ENCODE measurements at regions not wholly inside any gene's neighbourhood (a gene's known extent, or its start where the extent isn't known, plus 50 kb on each side); places are given as distances from the start of the nearest gene placed in this dataset.

GRCh38 chr13:44680746-44681355 is 104.7 kb upstream of the TSC22D1 start:
- no peaks in the 10 kb centered on the region for H4K20me1 ChIP-seq (ENCODE audit: insufficient read depth, low read length)
- DNase-seq (no peak), ATAC-seq (ENCODE audit: insufficient read depth, low read depth) (no peak)
- no peaks in the 10 kb centered on the region for H3K27me3 ChIP-seq (ENCODE audit: insufficient read depth, low read length, poor library complexity)
- no peak overlapping the region for H2AFZ ChIP-seq (ENCODE audit: low read depth, low read length)
- H3K9me3 ChIP-seq (ENCODE audit: insufficient read depth, low read length, severe bottlenecking): peaks cover 3% of the 10 kb centered on the region
- H3K9ac ChIP-seq (ENCODE audit: low read depth, low read length): no peak overlapping the region
- TF ChIP-seq CTCF (IDR thresholded peaks at IDR 0.05; ENCODE audit: borderline replicate concordance, extremely low read depth, low read length, poor library complexity, severe bottlenecking) (no peak), EZH2 (IDR thresholded peaks at IDR 0.05; ENCODE audit: borderline replicate concordance, low read depth, low read length, severe bottlenecking) (no peak)
- no peak overlapping the region for H3K4me2 ChIP-seq (ENCODE audit: insufficient read depth, low read length)
- H3K4me1 ChIP-seq (ENCODE audit: insufficient read depth, low read length): peaks cover 6% of the 10 kb centered on the region
- H3K36me3 ChIP-seq (ENCODE audit: insufficient read depth, low read length): no peaks in the 10 kb centered on the region
- no peak overlapping the region for H3K27ac ChIP-seq (ENCODE audit: low read length)
- H3K79me2 ChIP-seq (ENCODE audit: insufficient read depth, low read length): no peaks in the 10 kb centered on the region
- no peak overlapping the region for H3K4me3 ChIP-seq (ENCODE audit: low read depth in 1 of 2, low read length in 2 of 2)

- Histone ChIP-seq H3K9ac (ENCODE audit: low read depth, low read length) (no peak overlapping the region), H3K4me1 (ENCODE audit: insufficient read depth, low read length) (no peaks in the 10 kb centered on the region), H3K27ac (ENCODE audit: low read length) (no peak overlapping the region), H4K20me1 (ENCODE audit: insufficient read depth, low read length) (no peaks in the 10 kb centered on the region), H3K79me2 (ENCODE audit: insufficient read depth, low read length) (no peaks in the 10 kb centered on the region), H3K4me2 (ENCODE audit: insufficient read depth, low read length) (no peak overlapping the region), H2AFZ (ENCODE audit: low read depth, low read length) (no peak overlapping the region), H3K27me3 (ENCODE audit: insufficient read depth, low read length, poor library complexity) (no peaks in the 10 kb centered on the region), H3K4me3 (ENCODE audit: low read depth in 1 of 2, low read length in 2 of 2) (no peak overlapping the region), H3K9me3 (ENCODE audit: insufficient read depth, low read length, severe bottlenecking) (peaks cover 3% of the 10 kb centered on the region), H3K36me3 (ENCODE audit: insufficient read depth, low read length) (no peaks in the 10 kb centered on the region)
- DNase-seq (no peak), ATAC-seq (ENCODE audit: insufficient read depth, low read depth) (no peak)
- no peak for TF ChIP-seq CTCF (IDR thresholded peaks at IDR 0.05; ENCODE audit: borderline replicate concordance, extremely low read depth, low read length, poor library complexity, severe bottlenecking)
- no peak for TF ChIP-seq EZH2 (IDR thresholded peaks at IDR 0.05; ENCODE audit: borderline replicate concordance, low read depth, low read length, severe bottlenecking)
These were observed 103.5 kb upstream of the TSC22D1 start for GRCh38 chr13:44679597-44679996.

- Histone ChIP-seq H3K27me3 (ENCODE audit: insufficient read depth, low read length, poor library complexity) (no peaks in the 10 kb centered on the region), H2AFZ (ENCODE audit: low read depth, low read length) (no peak overlapping the region), H3K27ac (ENCODE audit: low read length) (no peak overlapping the region), H3K4me3 (ENCODE audit: low read depth in 1 of 2, low read length in 2 of 2) (no peak overlapping the region), H3K9ac (ENCODE audit: low read depth, low read length) (no peak overlapping the region), H3K4me2 (ENCODE audit: insufficient read depth, low read length) (no peak overlapping the region), H3K36me3 (ENCODE audit: insufficient read depth, low read length) (no peaks in the 10 kb centered on the region), H3K9me3 (ENCODE audit: insufficient read depth, low read length, severe bottlenecking) (peaks cover 3% of the 10 kb centered on the region), H3K4me1 (ENCODE audit: insufficient read depth, low read length) (no peaks in the 10 kb centered on the region), H4K20me1 (ENCODE audit: insufficient read depth, low read length) (no peaks in the 10 kb centered on the region), H3K79me2 (ENCODE audit: insufficient read depth, low read length) (no peaks in the 10 kb centered on the region)
- no peak for ATAC-seq (ENCODE audit: insufficient read depth, low read depth)
- no peak for DNase-seq
- TF ChIP-seq EZH2 (IDR thresholded peaks at IDR 0.05; ENCODE audit: borderline replicate concordance, low read depth, low read length, severe bottlenecking) (no peak), CTCF (IDR thresholded peaks at IDR 0.05; ENCODE audit: borderline replicate concordance, extremely low read depth, low read length, poor library complexity, severe bottlenecking) (no peak)
These were observed 102.1 kb upstream of the TSC22D1 start for GRCh38 chr13:44678197-44678596.
